Fibroblast of lung (primary cell): ENCODE measurements at regions not wholly inside any gene's neighbourhood (a gene's known extent, or its start where the extent isn't known, plus 50 kb on each side); places are given as distances from the start of the nearest gene placed in this dataset.
"Not testable (repeated sequence)": the region's sequence is repeated elsewhere in the genome, so short reads cannot be mapped to it uniquely, and the experiment has no call there.

Source experiments
- DNase-seq, 2 donors: peaks; one replicate each; pipeline versions ENCODE4 v3.0.0 to v3.0.0-alpha.2; 2010; ENCODE audit warnings: low read depth in 2 of 2
- H2AFZ ChIP-seq: 2 replicates; pipeline ENCODE4 v1.5.1; 2012; ENCODE audit warnings: low read length, control low read depth, inconsistent platforms
- H3K27ac ChIP-seq: 2 replicates; pipeline ENCODE4 v1.5.1; 2011; ENCODE audit warnings: low read length, control low read depth; ENCODE audit not compliant: insufficient read depth
- H3K27me3 ChIP-seq: 2 replicates; pipeline ENCODE4 v1.5.1; 2011; ENCODE audit warnings: mild to moderate bottlenecking, low read length; ENCODE audit not compliant: control insufficient read depth, insufficient read depth
- H3K36me3 ChIP-seq: 2 replicates; pipeline ENCODE4 v1.5.1; 2011; ENCODE audit warnings: low read length; ENCODE audit not compliant: control insufficient read depth, insufficient read depth
- H3K4me1 ChIP-seq: 2 replicates; pipeline ENCODE4 v1.5.1; 2011; ENCODE audit warnings: low read length; ENCODE audit not compliant: control insufficient read depth, insufficient read depth; ENCODE audit errors: extremely low read depth
- H3K4me2 ChIP-seq: 2 replicates; pipeline ENCODE4 v1.5.1; 2011; ENCODE audit warnings: low read length, control low read depth; ENCODE audit not compliant: insufficient read depth; ENCODE audit errors: extremely low read depth
- H3K4me3 ChIP-seq, 4 experiments: fragments of 200-600 bp in 1 of 4; sonication (generic) in 1 of 4; replicated peaks in 1 of 4; 2 replicates each; pipeline ENCODE4 v1.5.1; 2011 to 2016; ENCODE audit warnings: low read length in 4 of 4, low read depth in 3 of 4, mild to moderate bottlenecking in 3 of 4, control low read depth in 2 of 4, inconsistent platforms in 1 of 4, mixed read lengths in 1 of 4; ENCODE audit not compliant: insufficient read depth in 1 of 4; ENCODE audit errors: control extremely low read depth in 1 of 4
- H3K79me2 ChIP-seq: 2 replicates; pipeline ENCODE4 v1.5.1; 2012; ENCODE audit warnings: mild to moderate bottlenecking, low read length, inconsistent platforms; ENCODE audit not compliant: control insufficient read depth, insufficient read depth
- H3K9ac ChIP-seq: 2 replicates; pipeline ENCODE4 v1.5.1; 2011; ENCODE audit warnings: mild to moderate bottlenecking, low read length, control low read depth; ENCODE audit not compliant: insufficient read depth
- H3K9me3 ChIP-seq: 2 replicates; pipeline ENCODE4 v1.5.1; 2012; ENCODE audit warnings: low read depth, low read length; ENCODE audit not compliant: control insufficient read depth, insufficient read depth
- H4K20me1 ChIP-seq: 2 replicates; pipeline ENCODE4 v1.5.1; 2011; ENCODE audit warnings: low read length; ENCODE audit not compliant: control insufficient read depth, insufficient read depth; ENCODE audit errors: extremely low read depth
- EZH2 ChIP-seq: IDR thresholded peaks from 2 replicates; pipeline ENCODE4 v1.5.1; 2012; ENCODE audit warnings: low read length, control low read depth, mild to moderate bottlenecking; ENCODE audit errors: missing control alignments
- TF ChIP-seq, protein P1 (sequence below), 2 donors: IDR thresholded peaks in 1 of 2; conservative IDR thresholded peaks in 1 of 2; 1 replicate in 1 of 2; 2 replicates in 1 of 2; pipeline ENCODE4 v1.5.1; 2011 to 2012; ENCODE audit warnings: low read length in 2 of 2, control low read depth in 1 of 2, inconsistent platforms in 1 of 2, low read depth in 1 of 2, mild to moderate bottlenecking in 1 of 2

DNA sequence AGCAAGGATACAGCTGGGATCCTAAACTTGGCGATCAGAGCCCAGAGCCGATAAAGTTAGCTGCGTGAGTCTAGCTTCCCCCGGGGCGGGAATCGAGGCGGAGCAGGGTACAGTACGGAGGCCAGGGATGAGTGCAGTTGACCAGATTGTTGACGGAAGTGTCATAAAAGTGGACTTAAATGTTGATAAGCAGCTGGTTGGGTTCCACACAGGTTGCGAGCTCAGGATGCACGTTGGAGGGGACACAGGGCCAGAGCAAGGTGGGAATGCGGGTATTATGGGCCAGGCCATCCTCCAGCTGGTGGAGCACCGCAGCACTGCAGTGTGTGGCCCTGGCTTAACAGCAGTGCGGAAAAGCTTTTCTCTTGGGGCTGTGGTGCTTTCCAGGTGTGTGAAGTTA, 76.0 kb upstream of the PZP start:
- H4K20me1 ChIP-seq, H3K9me3 ChIP-seq, H3K9ac ChIP-seq, H3K79me2 ChIP-seq, H3K27ac ChIP-seq, H3K4me1 ChIP-seq, H3K27me3 ChIP-seq, H3K36me3 ChIP-seq: not testable (repeated sequence)
- peak in 1 of 2 donors; percentile 7 for DNase-seq
- Histone ChIP-seq H3K4me2 (peak overlapping the region; percentile 64), H2AFZ (peak overlapping the region; percentile 53), H3K4me3 (peak overlapping the region; percentile 22 to 56 (median 36))

GRCh38 chr12:9283346-9284095, 75.3 kb upstream of the PZP start:
- H3K4me1 ChIP-seq, H3K36me3 ChIP-seq, H3K79me2 ChIP-seq, H3K9me3 ChIP-seq, H3K9ac ChIP-seq, H4K20me1 ChIP-seq, H3K27me3 ChIP-seq: not testable (repeated sequence)
- DNase-seq: peak; percentile 65 to 66
- H3K4me2 ChIP-seq: peak overlapping the region; percentile 64
- peak overlapping the region; percentile 80 for H2AFZ ChIP-seq
- peak overlapping the region; percentile 45 to 63 (median 58) for H3K4me3 ChIP-seq
- peak overlapping the region; percentile 47 for H3K27ac ChIP-seq

- H4K20me1 ChIP-seq: no peaks in the 10 kb centered on the region
- no peak for DNase-seq
- TF ChIP-seq, protein P1, sequence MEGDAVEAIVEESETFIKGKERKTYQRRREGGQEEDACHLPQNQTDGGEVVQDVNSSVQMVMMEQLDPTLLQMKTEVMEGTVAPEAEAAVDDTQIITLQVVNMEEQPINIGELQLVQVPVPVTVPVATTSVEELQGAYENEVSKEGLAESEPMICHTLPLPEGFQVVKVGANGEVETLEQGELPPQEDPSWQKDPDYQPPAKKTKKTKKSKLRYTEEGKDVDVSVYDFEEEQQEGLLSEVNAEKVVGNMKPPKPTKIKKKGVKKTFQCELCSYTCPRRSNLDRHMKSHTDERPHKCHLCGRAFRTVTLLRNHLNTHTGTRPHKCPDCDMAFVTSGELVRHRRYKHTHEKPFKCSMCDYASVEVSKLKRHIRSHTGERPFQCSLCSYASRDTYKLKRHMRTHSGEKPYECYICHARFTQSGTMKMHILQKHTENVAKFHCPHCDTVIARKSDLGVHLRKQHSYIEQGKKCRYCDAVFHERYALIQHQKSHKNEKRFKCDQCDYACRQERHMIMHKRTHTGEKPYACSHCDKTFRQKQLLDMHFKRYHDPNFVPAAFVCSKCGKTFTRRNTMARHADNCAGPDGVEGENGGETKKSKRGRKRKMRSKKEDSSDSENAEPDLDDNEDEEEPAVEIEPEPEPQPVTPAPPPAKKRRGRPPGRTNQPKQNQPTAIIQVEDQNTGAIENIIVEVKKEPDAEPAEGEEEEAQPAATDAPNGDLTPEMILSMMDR (conservative IDR thresholded peaks at IDR 0.05 in 1 of 2, IDR thresholded peaks at IDR 0.05 in 1 of 2; ENCODE audit: low read depth in 1 of 2, low read length in 2 of 2): no peak
- no peak for TF ChIP-seq EZH2
- no peaks in the 10 kb centered on the region for H3K9me3 ChIP-seq
- no peak overlapping the region for H3K9ac ChIP-seq
- no peaks in the 10 kb centered on the region for H3K79me2 ChIP-seq
- H3K27ac ChIP-seq: no peak overlapping the region
- no peaks in the 10 kb centered on the region for H3K36me3 ChIP-seq
- no peaks in the 10 kb centered on the region for H3K4me1 ChIP-seq
- no peaks in the 10 kb centered on the region for H3K27me3 ChIP-seq
- H2AFZ ChIP-seq: no peak overlapping the region
- H3K4me2 ChIP-seq: no peak overlapping the region
- no peak overlapping the region for H3K4me3 ChIP-seq
Measured at GRCh38 chr12:9276990-9277389, 68.8 kb upstream of the PZP start.

- no peaks in the 10 kb centered on the region for H3K9me3 ChIP-seq
- no peak overlapping the region for H2AFZ ChIP-seq
- no peak overlapping the region for H3K9ac ChIP-seq
- TF ChIP-seq EZH2: no peak
- TF ChIP-seq, protein P1 (conservative IDR thresholded peaks at IDR 0.05 in 1 of 2, IDR thresholded peaks at IDR 0.05 in 1 of 2; ENCODE audit: low read depth in 1 of 2, low read length in 2 of 2): no peak
- no peaks in the 10 kb centered on the region for H3K79me2 ChIP-seq
- no peak overlapping the region for H3K4me3 ChIP-seq
- H3K4me2 ChIP-seq: no peak overlapping the region
- DNase-seq: peak; percentile 11 to 87
- no peaks in the 10 kb centered on the region for H4K20me1 ChIP-seq
- no peaks in the 10 kb centered on the region for H3K4me1 ChIP-seq
- H3K36me3 ChIP-seq: no peaks in the 10 kb centered on the region
- H3K27ac ChIP-seq: no peak overlapping the region
- no peaks in the 10 kb centered on the region for H3K27me3 ChIP-seq
Measured at GRCh38 chr12:9273276-9273675, 65.1 kb upstream of the PZP start.
